Stimulated activated naive CD8-positive, alpha-beta T cell treated with anti-CD3 and anti-CD28 coated beads, Interleukin-15, amount 100 ng/mL, for 72 hours (primary cell): ENCODE measurements at regions not wholly inside any gene's neighbourhood (a gene's known extent, or its start where the extent isn't known, plus 50 kb on each side); places are given as distances from the start of the nearest gene placed in this dataset.

Experiments used
- ATAC-seq: fragments of 150-1000 bp; cut with Tn5 transposase; 2 replicates; pipeline ENCODE4 v1.10.0; 2021; ENCODE audit warnings: mild to moderate bottlenecking, moderate library complexity
- DNase-seq, 2 donors: peaks; one replicate each; pipeline ENCODE4 v3.0.0; 2021 to 2022
- H3K27ac Mint-ChIP-seq, 2 donors: one replicate each; pipeline ENCODE4 v1.8.0; 2022; ENCODE audit warnings: mild to moderate bottlenecking in 2 of 2, mixed read lengths in 2 of 2, moderate library complexity in 2 of 2
- H3K27me3 Mint-ChIP-seq: one replicate; pipeline ENCODE4 v1.8.0; 2022; ENCODE audit warnings: mixed read lengths
- H3K4me1 Mint-ChIP-seq: one replicate; pipeline ENCODE4 v1.8.0; 2022; ENCODE audit warnings: mild to moderate bottlenecking, mixed read lengths
- H3K4me3 Mint-ChIP-seq, 2 donors: one replicate each; pipeline ENCODE4 v1.8.0; 2022; ENCODE audit warnings: mild to moderate bottlenecking in 2 of 2, mixed read lengths in 2 of 2, moderate library complexity in 1 of 2
- H3K9me3 Mint-ChIP-seq, 2 donors: one replicate each; pipeline ENCODE4 v1.8.0; 2022; ENCODE audit warnings: mixed read lengths in 2 of 2

DNA sequence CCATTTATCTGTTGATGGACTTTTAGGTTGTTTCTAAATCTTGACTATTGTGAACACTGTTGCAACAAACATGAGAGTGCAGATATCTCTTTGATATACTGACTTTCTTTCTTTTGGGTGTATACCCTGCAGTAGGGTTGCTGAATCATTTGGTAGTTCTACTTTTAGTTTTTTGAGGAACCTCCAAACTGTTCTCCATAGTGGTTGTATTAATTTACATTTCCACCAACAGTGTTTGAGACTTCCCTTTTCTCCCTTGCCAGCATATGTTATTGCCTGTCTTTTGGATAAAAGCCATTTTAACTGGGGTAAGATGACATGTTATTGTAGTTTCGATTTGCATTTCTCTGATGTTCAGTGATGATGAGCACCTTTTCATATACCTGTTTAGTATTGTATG is 330.0 kb downstream of the DDX10 start:
- no peak overlapping the region for H3K27ac Mint-ChIP-seq
- peaks cover 14 to 15% of the 10 kb centered on the region in 2 donors for H3K9me3 Mint-ChIP-seq
- H3K27me3 Mint-ChIP-seq, result no peaks in the 10 kb centered on the region
- ATAC-seq (no peak), DNase-seq (no peak)
- H3K4me1 Mint-ChIP-seq, result no peaks in the 10 kb centered on the region
- no peak overlapping the region for H3K4me3 Mint-ChIP-seq

DNA sequence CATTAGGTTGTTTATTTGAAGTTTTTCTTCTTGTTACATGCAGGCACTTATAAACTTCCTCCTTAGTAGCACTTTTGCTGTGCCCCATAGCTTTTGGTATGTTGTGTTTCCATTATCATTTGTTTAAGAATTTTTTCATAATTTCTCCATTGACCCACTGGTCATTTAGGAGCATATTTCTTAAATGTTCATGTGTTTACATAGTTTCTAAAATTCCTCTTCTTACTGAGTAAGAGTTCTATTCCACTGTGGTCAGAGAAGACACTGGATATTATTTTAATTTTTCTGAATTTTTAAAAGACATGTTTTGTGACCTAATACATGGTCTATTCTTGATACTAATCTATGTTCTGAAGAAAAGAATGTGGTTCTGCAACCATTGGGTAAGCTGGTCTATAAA is 333.0 kb downstream of the DDX10 start:
- Mint-ChIP-seq H3K9me3 (peaks cover 19 to 23% of the 10 kb centered on the region in 2 donors), H3K27me3 (no peaks in the 10 kb centered on the region), H3K4me3 (no peak overlapping the region), H3K27ac (no peak overlapping the region), H3K4me1 (no peaks in the 10 kb centered on the region)
- DNase-seq (no peak), ATAC-seq (no peak)

DNA sequence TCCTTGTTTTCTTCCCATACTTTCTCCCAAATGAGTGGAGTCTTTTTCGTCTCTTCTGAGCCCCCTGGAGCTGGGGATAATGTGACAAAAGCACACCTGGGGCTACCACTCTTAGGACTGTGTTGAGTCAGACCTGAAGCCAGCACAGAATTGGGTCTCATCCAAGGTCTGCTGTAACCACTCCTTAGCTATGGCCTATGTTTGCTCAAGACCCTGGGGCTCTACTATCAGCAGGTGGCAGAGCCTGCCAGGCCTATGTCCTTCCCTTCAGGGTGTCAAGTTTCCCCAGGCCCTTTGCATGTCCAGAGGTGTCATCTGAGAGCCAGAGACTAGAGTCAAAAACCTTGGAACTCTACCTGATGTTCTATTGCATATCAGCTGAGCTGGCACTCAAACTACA is 335.7 kb downstream of the DDX10 start:
- DNase-seq, result no peak
- no peak for ATAC-seq
- H3K4me1 Mint-ChIP-seq, result no peaks in the 10 kb centered on the region
- H3K9me3 Mint-ChIP-seq, result peaks cover 19 to 23% of the 10 kb centered on the region in 2 donors
- no peak overlapping the region for H3K4me3 Mint-ChIP-seq
- no peaks in the 10 kb centered on the region for H3K27me3 Mint-ChIP-seq
- H3K27ac Mint-ChIP-seq, result no peak overlapping the region

DNA sequence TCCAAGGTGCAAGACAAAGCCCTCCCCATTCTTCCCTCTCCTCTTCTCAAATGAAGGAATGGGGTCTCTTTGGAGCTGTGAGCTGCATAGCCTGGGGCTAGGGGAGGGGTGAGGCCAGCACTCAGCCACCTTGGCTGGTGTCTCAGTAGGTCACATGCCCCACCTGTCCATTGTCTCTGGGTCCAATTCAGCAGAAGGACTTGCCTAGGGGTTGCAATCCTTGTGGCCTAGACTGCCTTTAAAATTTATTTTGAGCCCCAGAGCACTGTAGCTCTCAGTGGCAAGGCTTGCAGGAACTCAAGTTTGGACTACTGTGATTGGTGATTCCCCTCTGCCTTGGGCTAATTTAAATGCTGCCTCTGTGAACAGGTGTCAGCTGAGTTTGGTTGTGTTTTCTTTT is 336.7 kb downstream of the DDX10 start:
- H3K27ac Mint-ChIP-seq, result no peak overlapping the region
- DNase-seq (no peak), ATAC-seq (no peak)
- H3K9me3 Mint-ChIP-seq, result peaks cover 16 to 21% of the 10 kb centered on the region in 2 donors
- H3K27me3 Mint-ChIP-seq, result no peaks in the 10 kb centered on the region
- H3K4me3 Mint-ChIP-seq, result no peak overlapping the region
- no peaks in the 10 kb centered on the region for H3K4me1 Mint-ChIP-seq

DNA sequence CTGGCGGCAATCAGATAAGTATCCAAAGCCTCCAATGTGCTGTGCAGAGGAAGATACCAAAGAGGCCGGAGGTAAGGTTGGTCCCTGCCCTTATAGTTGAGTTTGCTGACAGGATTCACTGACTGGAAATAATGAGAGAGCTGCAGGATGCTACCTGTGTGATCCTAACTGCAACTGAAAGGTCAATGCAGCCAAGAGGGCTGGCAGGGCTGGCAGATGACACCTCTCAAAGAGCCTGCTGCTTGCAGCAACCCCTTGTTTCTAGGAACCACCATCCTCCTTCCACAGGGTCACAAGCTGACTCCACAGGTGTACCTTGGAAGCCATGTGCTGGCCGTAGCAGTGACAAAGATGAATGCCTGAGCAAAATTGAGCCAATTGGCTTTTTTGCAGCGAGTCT is 348.1 kb downstream of the DDX10 start:
- ATAC-seq, result peak; percentile 19

DNA sequence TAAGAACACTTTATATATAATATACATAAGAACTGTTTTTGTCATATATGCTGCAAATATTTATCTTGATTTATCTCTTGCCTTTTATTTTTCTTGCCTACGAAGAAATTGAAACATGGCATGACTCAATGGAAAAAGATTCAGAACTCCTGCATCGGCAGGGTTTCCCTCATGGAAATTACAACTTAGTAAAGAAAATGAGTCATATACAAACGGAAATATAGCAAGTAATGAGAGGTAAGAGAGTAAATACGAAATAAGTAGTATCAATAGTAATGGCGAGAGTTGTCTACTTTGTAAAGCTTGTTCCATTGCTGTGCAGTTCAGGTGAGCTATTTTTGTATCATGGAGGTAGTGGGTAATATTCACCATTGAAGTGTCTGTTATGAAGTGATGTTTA is 350.4 kb downstream of the DDX10 start:
- Mint-ChIP-seq H3K27me3 (no peaks in the 10 kb centered on the region), H3K27ac (no peak overlapping the region), H3K4me3 (no peak overlapping the region), H3K4me1 (no peaks in the 10 kb centered on the region), H3K9me3 (no peaks in the 10 kb centered on the region)
- DNase-seq (no peak), ATAC-seq (no peak)

More for the DNA sequence above, 348.1 kb downstream of the DDX10 start:
- Mint-ChIP-seq H3K4me1 (no peaks in the 10 kb centered on the region), H3K9me3 (no peaks in the 10 kb centered on the region), H3K27ac (no peak overlapping the region), H3K4me3 (no peak overlapping the region), H3K27me3 (no peaks in the 10 kb centered on the region)
- DNase-seq, result no peak

DNA sequence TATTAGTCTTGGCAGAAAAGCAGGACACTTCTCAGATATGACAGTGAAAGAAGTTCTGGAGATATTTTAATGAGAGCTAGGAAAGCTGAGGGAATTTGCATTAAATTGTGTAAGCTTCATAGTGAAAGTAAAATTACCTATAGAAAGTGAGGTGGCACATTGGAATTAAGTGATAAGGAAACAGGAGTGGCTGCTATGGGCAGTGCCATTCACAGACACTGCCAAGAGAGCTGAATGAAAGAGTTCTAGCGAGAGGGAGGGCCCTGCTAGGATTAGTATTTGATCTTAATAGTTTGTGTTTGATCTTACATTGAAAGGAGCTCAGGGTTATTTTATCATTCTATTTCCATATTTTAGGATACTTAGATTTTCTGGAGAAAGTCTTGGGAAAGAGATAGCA is 351.9 kb downstream of the DDX10 start:
- Mint-ChIP-seq H3K27me3 (no peaks in the 10 kb centered on the region), H3K9me3 (no peaks in the 10 kb centered on the region), H3K27ac (no peak overlapping the region), H3K4me3 (no peak overlapping the region), H3K4me1 (no peaks in the 10 kb centered on the region)
- ATAC-seq (no peak), DNase-seq (no peak)

DNA sequence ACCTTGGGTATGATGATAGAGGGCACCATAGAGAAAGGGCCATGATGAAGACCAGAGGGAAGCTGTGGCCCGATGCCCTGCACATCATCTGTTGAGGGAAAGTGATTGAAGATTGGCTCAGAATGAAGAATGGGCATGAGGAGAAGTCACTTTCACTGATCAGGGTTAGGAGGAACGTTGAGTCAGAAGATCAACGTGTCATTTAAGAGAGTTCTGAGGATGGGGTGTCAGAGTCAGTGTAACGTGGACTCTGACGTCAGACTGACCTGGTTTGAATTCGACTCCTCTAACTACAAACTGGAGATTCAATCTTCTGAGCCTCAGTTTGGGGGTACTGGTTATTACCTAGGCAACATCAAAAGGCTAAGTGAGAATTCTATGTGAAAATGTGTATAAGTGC is 352.6 kb downstream of the DDX10 start:
- no peaks in the 10 kb centered on the region for H3K27me3 Mint-ChIP-seq
- DNase-seq (no peak), ATAC-seq (no peak)
- no peak overlapping the region for H3K27ac Mint-ChIP-seq
- H3K9me3 Mint-ChIP-seq, result no peaks in the 10 kb centered on the region
- H3K4me1 Mint-ChIP-seq, result no peaks in the 10 kb centered on the region
- H3K4me3 Mint-ChIP-seq, result no peak overlapping the region

DNA sequence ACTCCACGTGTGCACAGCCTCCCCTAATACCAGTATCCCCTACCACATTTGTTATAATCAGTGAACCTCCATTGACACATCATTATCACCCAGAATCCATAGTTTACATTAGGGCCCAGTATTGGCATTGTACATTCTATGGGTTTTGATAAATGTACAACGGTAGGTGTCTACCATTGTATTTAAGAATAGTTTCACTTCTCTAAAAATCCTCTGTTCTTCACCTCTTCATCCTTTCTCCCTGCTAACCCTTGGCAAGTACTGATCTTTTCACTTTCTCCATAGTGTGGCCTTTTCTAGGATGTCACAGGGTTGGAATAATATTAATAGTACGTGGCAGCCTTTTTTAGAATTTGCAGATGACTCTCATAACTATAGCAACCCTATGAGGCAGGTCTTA is 353.8 kb downstream of the DDX10 start:
- no peak overlapping the region for H3K4me3 Mint-ChIP-seq
- ATAC-seq, result no peak
- DNase-seq, result no peak
- no peaks in the 10 kb centered on the region for H3K27me3 Mint-ChIP-seq
- H3K4me1 Mint-ChIP-seq, result no peaks in the 10 kb centered on the region
- H3K9me3 Mint-ChIP-seq, result no peaks in the 10 kb centered on the region
- H3K27ac Mint-ChIP-seq, result no peak overlapping the region

DNA sequence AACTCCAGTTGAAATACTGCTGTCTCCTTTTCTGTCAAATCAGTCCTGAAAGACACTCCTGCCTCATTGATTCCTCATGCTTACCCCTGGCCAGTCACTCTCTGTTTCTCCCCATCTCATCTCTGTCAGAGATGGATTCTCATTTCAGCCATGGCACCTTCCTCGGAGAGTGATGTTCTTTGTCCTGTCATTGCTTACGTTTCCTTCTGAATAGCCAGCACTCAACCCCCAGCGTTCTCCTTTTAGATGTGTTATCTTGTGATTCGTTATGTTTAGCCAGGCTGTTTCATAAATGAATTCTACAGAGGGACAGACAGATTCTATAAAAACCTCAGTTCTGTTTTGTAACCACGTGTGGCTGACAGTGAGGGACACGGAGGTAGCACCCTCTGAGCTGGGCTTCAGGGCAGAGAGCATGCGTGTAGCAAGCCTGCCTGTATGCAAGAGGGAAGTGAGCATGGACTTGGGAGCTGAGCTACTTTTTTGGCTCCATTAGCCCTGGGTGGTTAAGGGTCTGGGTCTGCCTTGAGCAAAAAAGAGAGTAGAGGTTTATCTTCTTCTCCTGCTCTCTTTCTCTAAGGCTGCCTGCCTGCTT is 354.6 kb downstream of the DDX10 start:
- no peak overlapping the region for H3K27ac Mint-ChIP-seq
- no peaks in the 10 kb centered on the region for H3K27me3 Mint-ChIP-seq
- DNase-seq (no peak), ATAC-seq (no peak)
- H3K4me3 Mint-ChIP-seq, result no peak overlapping the region
- peaks cover 0 to 4% of the 10 kb centered on the region in 2 donors for H3K9me3 Mint-ChIP-seq
- H3K4me1 Mint-ChIP-seq, result no peaks in the 10 kb centered on the region

DNA sequence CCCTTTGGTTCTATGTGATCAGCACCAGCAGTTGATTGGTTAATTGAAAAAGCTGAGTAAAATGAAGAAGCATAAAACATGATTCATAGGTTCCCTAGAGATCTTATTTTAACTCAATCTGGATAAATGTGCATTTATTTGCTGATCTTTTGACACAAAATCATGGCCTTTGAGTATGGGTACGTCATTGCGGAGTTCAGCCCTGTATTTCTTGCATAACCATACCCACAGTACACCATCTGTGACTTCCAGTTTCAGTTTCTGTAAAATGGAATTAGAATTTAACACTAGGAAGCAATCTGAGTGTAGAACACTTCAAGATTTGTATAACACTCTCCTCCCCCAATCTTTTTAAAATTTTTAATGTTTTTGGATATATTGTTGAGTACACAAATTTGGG is 358.2 kb downstream of the DDX10 start:
- DNase-seq (no peak), ATAC-seq (no peak)
- Mint-ChIP-seq H3K9me3 (peaks cover 0 to 9% of the 10 kb centered on the region in 2 donors), H3K4me1 (no peaks in the 10 kb centered on the region), H3K27me3 (no peaks in the 10 kb centered on the region), H3K27ac (no peak overlapping the region), H3K4me3 (no peak overlapping the region)

DNA sequence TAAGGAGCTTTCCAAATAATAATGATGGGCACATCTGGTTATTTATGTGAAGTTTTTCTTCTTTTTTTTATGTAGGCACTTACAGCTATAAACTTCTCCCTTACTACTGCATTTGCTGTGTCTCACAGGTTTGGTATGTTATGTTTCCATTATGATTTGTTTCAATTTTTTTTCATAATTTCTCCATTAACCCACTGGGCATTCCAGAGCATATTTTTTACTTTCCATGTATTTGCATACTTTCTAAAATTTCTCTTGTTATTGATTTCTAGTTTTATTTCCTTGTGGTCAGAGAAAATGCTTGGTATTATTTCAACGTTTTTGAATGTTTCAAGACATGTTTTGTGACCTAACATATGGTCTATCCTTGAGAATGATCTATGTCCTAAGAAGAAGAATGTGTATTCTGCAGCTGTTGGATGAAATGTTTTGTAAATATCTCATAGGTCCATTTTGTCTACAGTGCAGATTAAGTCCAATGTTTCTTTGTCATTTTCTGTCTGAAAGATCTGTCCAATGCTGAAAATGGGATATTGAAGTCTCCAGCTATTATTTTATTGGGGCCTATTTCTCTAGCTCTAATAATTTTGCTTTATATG is 362.1 kb downstream of the DDX10 start:
- no peak overlapping the region for H3K4me3 Mint-ChIP-seq
- H3K27me3 Mint-ChIP-seq, result peaks cover 7% of the 10 kb centered on the region
- H3K9me3 Mint-ChIP-seq, result peaks cover 0 to 9% of the 10 kb centered on the region in 2 donors
- no peak overlapping the region for H3K27ac Mint-ChIP-seq
- ATAC-seq (no peak), DNase-seq (no peak)
- no peaks in the 10 kb centered on the region for H3K4me1 Mint-ChIP-seq

DNA sequence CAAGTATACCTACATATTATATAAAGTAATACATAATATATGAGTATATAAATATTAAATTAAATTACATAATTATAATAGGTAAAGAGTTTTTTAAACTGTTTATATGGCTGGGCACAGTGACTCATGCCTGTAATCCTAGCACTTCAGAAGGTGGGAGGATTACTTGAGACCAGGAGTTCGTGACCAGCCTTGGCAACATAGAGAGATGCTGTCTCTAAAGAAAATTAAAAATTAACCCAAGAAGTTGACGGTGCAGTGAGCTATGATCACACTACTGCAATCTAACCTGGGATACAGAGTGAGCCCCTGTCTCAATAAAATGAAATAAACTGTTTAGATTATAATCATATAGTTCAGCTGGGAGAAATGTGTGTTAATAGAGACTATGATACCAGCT is 363.0 kb downstream of the DDX10 start:
- ATAC-seq, result no peak
- H3K27me3 Mint-ChIP-seq, result peaks cover 7% of the 10 kb centered on the region
- DNase-seq, result no peak
- peaks cover 0 to 9% of the 10 kb centered on the region in 2 donors for H3K9me3 Mint-ChIP-seq
- no peak overlapping the region for H3K27ac Mint-ChIP-seq
- H3K4me3 Mint-ChIP-seq, result no peak overlapping the region
- H3K4me1 Mint-ChIP-seq, result no peaks in the 10 kb centered on the region

DNA sequence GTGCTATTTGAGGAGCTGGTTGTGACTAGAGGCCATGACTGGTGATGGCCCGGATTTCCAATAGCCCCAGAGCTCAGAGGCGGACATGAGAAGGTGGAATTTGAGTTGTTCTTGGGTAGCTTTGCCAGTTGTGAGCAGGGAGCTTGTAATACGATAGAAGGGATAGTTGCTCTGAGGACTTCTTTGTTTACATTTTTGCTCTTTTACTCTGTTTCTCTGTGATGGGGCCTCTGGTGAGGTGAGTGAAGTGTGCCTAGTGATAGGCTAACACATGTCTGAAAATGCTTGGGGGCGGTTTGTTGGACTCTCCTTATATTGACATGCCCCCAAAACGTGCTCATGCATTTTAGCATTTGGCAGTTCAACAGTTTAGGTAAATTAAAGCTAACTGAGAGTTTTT is 365.1 kb downstream of the DDX10 start:
- no peaks in the 10 kb centered on the region for H3K4me1 Mint-ChIP-seq
- DNase-seq, result no peak
- no peak overlapping the region for H3K4me3 Mint-ChIP-seq
- no peak overlapping the region for H3K27ac Mint-ChIP-seq
- no peak for ATAC-seq
- peaks cover 7% of the 10 kb centered on the region for H3K27me3 Mint-ChIP-seq
- no peaks in the 10 kb centered on the region for H3K9me3 Mint-ChIP-seq

DNA sequence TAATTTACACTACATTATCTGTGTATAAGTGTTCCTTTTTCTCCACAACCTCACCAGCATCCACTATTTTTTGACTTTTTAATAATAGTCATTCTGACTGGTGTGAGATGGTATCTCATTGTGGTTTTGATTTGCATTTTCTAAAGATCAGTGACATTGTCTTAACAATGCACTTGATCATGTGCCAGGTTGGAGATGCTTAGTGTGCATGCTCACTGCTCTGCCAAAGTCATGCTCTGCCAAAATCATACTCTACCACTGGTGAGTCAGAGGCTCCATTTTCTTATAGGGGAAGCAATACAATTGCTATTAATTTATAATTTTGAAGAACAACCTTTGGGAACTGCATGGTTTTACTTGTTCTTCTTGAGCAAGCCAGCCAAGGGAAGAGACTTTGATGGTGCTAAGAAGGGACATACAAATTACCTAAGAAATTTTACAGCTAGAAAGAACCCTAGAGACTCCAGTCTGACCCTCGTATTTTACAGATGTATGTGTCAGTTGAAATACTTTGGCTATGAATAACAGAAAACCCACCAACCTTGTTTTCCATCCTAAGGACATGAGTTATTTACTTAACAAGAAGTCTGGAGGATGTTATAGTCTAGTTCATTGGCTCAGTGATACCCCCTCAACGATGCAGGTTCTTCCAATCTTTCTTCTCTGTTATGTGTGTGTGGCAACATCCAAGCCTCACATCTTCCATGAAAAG is 368.9 kb downstream of the DDX10 start:
- Mint-ChIP-seq H3K9me3 (no peaks in the 10 kb centered on the region), H3K4me1 (no peaks in the 10 kb centered on the region), H3K27me3 (peaks cover 7% of the 10 kb centered on the region), H3K27ac (no peak overlapping the region), H3K4me3 (no peak overlapping the region)
- no peak for ATAC-seq
- no peak for DNase-seq

DNA sequence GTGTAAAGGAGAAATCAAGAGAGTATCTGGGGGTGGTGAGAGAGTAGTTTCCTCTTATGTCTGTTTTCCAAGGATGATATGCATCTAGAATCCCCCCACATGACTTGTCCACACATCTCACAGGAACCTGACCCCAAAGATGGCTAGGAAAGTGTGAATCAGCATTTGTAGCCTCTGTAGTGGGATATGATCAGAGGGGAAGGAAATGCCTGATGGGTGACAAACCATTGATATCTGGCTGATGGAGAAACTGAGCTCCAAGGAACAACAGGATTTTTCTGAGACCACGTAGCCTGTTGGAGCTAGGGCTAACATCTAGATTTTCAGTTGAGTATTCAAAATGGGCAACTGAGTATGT is 369.4 kb downstream of the DDX10 start:
- no peak overlapping the region for H3K27ac Mint-ChIP-seq
- no peak overlapping the region for H3K4me3 Mint-ChIP-seq
- no peak for DNase-seq

DNA sequence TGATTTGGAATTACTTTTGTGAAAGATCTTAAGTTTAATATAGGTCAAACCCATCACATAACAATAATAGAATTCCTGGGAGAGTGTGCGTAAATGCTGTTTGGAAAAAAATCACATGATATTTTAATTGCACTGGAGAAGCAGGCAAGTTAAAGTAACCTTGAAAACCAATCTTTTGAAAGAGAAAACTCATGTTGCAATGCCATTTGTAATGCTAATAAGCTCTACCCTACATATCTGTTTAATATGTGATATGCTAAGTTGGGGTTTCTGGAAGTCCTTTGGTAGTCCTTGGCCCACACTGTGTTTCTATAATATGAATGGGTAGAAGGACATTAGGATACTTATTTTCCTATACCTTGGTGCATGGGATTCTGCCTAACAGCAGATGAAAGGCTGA is 370.4 kb downstream of the DDX10 start:
- DNase-seq (no peak), ATAC-seq (no peak)
- Mint-ChIP-seq H3K4me1 (no peaks in the 10 kb centered on the region), H3K27ac (no peak overlapping the region), H3K9me3 (peaks cover 0 to 3% of the 10 kb centered on the region in 2 donors), H3K4me3 (no peak overlapping the region), H3K27me3 (peaks cover 4% of the 10 kb centered on the region)

More for the DNA sequence above, 369.4 kb downstream of the DDX10 start:
- ATAC-seq, result no peak
- Mint-ChIP-seq H3K4me1 (no peaks in the 10 kb centered on the region), H3K9me3 (no peaks in the 10 kb centered on the region), H3K27me3 (peaks cover 7% of the 10 kb centered on the region)
